Epithelial cell of esophagus (primary cell): ENCODE measurements at regions not wholly inside any gene's neighbourhood (a gene's known extent, or its start where the extent isn't known, plus 50 kb on each side); places are given as distances from the start of the nearest gene placed in this dataset.

Source experiments
- DNase-seq: peaks from one replicate; pipeline ENCODE4 v3.0.0; 2010; ENCODE audit warnings: low read depth
- H3K4me3 ChIP-seq: 2 replicates; pipeline ENCODE4 v1.5.1; 2011; ENCODE audit warnings: mild to moderate bottlenecking, low read length, control low read depth
- TF ChIP-seq, protein P1 (sequence below): IDR thresholded peaks from 2 replicates; pipeline ENCODE4 v1.5.1; 2011; ENCODE audit warnings: low read depth, mild to moderate bottlenecking, low read length, control low read depth, inconsistent platforms; ENCODE audit not compliant: insufficient read depth; ENCODE audit errors: missing control alignments

DNA sequence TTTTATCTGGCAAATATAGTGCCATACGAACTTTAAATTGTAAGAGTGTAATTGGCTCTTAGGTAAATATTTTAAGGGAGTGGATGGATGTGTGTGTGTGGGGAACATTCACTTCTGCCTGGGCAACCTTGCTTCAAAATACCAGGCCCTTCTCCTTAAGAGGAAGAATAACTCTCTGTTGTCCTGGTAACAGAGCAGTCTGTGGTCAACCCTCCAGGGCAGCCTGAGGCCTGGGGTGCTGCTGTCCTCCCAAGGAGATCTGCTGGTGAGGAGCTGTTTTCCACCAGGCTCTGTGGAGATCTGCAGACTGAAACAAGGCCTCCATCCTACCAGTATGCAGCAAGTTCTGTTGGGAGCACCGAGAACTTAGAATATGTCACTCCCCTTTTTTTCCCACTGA is 325.2 kb downstream of the PSAT1 start:
- TF ChIP-seq, protein P1, sequence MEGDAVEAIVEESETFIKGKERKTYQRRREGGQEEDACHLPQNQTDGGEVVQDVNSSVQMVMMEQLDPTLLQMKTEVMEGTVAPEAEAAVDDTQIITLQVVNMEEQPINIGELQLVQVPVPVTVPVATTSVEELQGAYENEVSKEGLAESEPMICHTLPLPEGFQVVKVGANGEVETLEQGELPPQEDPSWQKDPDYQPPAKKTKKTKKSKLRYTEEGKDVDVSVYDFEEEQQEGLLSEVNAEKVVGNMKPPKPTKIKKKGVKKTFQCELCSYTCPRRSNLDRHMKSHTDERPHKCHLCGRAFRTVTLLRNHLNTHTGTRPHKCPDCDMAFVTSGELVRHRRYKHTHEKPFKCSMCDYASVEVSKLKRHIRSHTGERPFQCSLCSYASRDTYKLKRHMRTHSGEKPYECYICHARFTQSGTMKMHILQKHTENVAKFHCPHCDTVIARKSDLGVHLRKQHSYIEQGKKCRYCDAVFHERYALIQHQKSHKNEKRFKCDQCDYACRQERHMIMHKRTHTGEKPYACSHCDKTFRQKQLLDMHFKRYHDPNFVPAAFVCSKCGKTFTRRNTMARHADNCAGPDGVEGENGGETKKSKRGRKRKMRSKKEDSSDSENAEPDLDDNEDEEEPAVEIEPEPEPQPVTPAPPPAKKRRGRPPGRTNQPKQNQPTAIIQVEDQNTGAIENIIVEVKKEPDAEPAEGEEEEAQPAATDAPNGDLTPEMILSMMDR: no peak
- no peak for DNase-seq
- no peak overlapping the region for H3K4me3 ChIP-seq

GRCh38 chr9:78626971-78627370 is 330.0 kb downstream of the PSAT1 start:
- no peak overlapping the region for H3K4me3 ChIP-seq
- TF ChIP-seq, protein P1: no peak
- DNase-seq: no peak

GRCh38 chr9:78630966-78631365 is 334.0 kb downstream of the PSAT1 start:
- H3K4me3 ChIP-seq: no peak overlapping the region
- DNase-seq: no peak
- TF ChIP-seq, protein P1: no peak

DNA sequence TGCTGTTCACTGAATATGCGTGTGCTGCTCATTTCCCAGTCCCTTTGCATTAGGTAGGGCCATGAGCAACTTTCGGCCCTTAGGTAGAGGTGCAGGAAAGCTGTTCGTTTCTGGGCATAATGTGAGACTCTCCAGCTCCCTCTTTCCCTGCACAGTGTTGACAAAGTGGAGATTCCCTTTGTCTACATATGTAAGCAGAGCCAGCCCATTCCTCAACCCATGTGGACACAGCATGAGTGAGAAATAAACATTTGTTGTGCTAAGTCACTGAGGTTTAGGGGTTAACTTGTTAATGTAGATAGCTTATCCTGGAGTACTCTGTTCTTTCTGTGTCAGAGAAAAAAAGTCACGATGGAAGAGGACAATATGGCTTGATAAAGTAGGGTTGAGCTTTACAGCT is 343.8 kb downstream of the PSAT1 start:
- no peak for DNase-seq
- TF ChIP-seq, protein P1: no peak
- no peak overlapping the region for H3K4me3 ChIP-seq

DNA sequence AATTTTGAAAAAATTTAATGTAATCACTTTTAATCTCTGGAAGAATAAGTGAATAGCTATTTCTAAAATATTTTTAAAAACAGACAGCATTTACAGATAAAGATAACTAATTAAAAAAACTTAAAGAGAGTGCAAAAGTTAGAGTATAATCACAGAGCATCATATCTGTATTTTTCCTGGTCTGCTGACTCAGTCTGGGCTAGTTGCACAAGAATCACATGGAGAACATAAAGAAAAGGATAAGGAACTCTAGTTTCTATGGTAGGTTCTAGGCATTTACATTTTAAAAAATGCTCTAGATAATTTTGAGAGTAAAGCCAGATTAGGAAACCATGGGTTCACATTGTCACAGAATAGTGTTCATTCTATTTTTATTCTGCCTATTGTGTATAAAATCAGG is 347.4 kb downstream of the PSAT1 start:
- DNase-seq: peak; percentile 38
- TF ChIP-seq, protein P1: no peak
- no peak overlapping the region for H3K4me3 ChIP-seq

- peak; percentile 36 for DNase-seq
- H3K4me3 ChIP-seq: no peak overlapping the region
- TF ChIP-seq, protein P1: no peak
Measured at GRCh38 chr9:78654324-78654723, 357.4 kb downstream of the PSAT1 start.

DNA sequence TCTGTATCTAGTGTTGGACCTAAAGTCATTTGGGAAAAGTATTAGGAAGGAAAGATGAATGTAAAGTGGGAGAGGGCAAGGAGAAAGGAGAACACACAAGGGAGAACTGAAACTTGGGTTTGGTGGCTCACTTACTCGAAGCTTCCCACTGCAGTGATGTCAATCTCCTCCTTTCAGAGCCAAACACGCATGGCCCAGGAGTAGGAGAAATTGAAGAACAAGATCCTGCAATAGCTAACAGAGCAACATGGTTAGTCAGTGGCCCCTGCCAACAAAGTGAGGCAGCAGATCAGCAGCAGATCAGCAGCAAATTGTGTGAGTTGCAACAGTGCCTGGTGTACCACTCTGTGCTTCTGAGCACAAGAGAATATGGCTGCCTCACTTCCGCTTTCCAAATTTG is 366.4 kb downstream of the PSAT1 start:
- TF ChIP-seq, protein P1: no peak
- no peak for DNase-seq
- no peak overlapping the region for H3K4me3 ChIP-seq
